ENCODE measurements at regions not wholly inside any gene's neighbourhood (a gene's known extent, or its start where the extent isn't known, plus 50 kb on each side); places are given as distances from the start of the nearest gene placed in this dataset.
A peak's percentile ranks its signal among the peaks of the same experiment; 100 is the strongest.

DNA sequence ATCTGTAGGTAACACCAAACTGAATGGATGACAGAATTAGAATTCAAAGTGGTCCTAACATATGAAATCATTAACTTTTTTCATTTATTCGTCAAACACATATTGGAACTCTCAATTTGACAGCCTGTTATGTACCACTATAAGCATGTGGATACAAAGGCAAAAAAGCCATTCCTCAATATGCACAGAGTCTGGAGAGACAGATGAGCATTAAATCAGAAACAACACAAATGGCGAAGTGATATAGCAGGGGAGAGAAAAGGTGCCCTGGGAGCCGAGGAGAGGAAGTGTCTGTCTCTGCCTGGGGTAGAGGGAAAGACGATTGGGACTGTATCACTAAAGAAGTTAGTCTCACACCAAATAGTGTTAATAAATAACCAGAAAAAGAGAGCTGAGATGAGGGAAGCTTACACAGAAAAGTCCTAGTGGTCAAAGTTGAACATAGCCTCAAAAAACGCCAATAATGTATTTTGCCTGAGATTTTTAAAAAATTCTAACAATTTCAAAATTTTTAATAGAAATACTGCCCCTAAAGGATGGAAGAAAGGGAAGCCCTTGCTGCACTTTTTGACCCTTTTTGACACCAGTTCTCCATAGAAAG, 417.5 kb downstream of the TUSC7 start:
- DNase-seq, result no peak

DNA sequence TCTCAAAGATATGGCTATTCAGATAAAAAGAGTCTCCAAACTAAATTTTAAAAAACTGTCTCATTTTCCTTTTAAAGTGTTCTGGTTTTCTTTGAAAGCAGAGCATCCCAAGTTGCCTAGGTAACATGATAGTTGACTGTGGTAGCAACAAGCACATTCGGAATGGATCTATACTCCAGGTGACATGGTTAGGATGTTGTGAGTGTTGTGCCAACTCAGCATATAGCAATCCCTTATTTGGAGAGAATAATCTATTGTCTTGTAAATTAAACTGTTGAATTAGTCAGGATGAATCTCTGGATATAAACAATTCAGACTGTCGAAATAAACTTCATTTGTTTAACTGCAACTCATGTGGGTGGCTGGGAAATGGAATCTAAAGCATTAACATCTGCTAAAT, 418.6 kb downstream of the TUSC7 start:
- no peak for DNase-seq

DNA sequence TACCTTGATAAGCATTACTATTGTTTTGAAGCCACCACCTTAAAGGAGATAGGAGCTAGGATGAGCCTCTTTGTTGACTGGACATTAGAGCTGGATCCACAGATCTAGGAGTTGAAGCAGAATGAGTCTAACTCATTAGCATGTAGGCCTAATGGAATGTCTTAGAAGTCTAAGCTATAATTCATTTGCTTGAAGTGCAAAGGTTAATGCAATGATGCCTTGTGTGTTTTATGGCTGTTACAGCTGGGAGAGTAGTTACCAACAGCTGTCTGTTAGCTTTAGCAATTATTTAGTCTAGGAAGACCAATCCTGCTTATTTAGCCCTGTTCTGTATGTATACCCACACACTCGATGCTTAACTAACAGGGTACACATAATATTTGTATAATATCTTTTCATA, 419.3 kb downstream of the TUSC7 start:
- peak; percentile 66 for DNase-seq

- no peak for DNase-seq
Observed at GRCh38 chr3:117129516-117129915, 419.9 kb downstream of the TUSC7 start.

DNA sequence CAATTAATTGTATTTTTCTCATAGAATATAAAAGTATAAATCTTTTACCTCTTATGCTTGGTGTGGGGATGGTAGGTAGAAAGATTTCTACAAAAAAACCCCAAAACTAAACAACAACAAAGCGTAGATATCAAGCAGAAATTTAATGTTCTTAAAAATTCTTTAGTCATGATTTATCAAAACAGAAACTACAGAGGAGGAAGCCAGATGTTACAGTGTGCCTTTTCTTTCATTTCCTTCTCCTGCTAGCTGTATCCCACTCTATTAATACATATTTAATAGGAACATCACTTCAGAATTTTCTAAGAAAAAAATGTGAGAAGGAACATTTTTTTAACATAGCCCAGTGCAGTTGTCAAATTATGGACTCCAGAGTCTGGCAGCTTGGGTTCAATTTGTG, 420.6 kb downstream of the TUSC7 start:
- DNase-seq, result no peak

DNA sequence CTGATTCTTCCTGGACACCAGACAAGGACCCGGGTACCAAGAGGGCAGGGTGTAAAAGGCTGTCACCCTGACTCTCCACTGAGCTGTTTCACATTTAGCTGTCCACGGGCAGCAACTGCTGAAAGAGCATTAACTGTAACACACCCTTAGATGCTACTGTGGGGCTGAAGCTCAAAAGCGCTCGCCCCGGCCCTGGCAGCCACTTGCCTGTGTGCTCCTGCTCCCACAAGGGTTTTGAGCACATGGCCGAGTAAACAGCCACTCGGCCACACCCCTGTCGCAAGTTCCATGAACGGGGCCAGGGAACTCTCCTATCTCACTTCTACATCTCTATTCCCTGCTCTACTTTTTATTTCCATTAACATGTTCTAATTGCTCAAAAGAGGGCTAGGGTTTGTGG, 421.7 kb downstream of the TUSC7 start:
- no peak for DNase-seq

DNA sequence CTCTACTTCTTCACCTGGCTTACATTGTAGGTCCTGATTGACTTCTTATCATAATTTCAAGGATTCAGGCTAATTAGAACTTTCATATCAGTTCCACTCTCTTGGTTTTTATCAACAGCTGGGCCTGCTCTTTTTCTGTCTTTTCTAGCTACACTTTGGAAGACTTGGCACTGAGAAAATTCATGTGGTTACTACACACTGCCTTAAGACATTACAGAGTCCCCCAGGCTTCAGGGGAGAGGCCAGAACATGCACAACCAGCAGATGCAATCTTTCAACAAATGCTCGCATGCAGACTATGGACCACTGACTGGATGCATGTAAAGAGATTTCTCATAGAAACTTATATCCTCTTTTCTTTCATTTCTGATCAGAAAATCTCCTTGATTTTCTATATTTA, 423.5 kb downstream of the TUSC7 start:
- peak; percentile 31 for DNase-seq

DNA sequence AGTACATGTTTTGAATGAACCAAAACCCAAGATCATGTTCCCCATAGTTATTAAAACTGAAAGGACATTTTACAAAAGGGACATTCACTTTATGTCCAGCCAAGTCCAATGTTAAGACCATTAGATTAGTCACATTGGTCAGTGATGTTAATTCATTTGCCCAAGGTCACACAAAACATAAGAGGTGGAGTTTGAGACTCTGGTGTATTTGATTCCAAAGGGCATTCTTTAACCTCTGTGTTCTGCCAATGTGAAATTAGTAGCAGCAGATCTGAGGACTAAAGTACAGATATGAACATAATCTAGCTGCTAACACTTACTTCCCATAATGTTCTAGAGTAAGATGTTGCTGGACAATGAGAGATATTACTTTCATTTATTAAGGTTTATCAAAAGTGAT, 425.6 kb downstream of the TUSC7 start:
- no peak for DNase-seq

DNA sequence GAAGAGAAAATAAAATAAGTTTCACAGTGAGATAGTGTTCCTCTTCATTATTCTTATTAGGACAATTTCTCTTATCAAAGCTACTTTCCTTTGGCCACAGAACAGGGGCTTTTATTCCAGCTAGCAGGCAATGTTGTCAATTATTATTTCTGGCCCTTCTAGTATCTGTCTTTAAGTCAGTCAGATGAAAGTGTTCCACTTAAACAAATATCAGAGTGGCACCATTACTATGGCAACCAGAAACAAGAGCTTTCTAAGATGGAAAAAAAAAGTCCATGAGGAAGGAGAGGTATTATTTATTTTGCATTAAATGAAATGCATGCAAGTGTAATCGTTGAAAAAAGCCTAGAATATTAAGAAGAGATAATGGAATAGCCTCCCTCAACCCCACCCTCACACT, 426.4 kb downstream of the TUSC7 start:
- no peak for DNase-seq

DNA sequence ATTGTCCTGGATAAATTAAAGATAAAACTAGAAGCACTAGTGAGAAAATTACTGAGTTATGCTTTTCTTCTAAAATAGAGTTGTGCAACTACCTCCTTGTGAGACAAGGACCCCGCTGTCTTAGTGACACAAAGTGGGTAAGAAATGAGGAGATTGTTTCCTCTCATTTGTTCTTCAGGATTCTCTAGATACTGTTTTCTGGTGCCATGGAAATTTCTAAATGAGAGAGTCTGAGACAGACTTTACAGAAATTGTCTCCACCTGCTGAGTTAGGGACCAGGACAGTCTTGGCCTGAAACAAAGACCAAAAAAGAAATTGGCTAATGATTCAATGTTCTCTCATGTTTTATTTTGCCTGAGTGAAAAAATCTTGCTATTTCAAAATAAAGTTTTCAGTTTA, 427.5 kb downstream of the TUSC7 start:
- no peak for DNase-seq

- DNase-seq, result no peak
Observed at GRCh38 chr3:117139681-117140080, 430.1 kb downstream of the TUSC7 start.

- DNase-seq, result no peak
Observed at GRCh38 chr3:117141812-117142211, 432.2 kb downstream of the TUSC7 start.

DNA sequence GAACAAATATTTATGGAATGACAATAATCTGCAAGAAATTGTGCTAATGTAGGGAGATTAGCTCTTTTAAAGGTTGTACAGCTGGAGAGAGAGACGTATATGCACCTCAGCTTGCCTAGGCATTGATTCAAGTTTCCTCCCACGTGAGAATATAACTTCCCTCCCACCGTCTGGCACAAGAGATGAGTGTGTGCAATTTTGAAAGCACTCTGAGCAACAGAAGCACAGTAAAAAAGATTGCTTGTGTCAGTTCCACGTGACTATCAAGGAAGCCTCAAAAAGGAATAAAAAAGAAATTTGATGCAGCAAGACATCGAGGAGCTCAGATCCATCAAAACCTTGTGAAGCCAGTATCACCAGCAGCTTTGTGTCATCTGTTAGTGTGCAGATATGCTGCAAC, 435.3 kb downstream of the TUSC7 start:
- DNase-seq, result no peak

DNA sequence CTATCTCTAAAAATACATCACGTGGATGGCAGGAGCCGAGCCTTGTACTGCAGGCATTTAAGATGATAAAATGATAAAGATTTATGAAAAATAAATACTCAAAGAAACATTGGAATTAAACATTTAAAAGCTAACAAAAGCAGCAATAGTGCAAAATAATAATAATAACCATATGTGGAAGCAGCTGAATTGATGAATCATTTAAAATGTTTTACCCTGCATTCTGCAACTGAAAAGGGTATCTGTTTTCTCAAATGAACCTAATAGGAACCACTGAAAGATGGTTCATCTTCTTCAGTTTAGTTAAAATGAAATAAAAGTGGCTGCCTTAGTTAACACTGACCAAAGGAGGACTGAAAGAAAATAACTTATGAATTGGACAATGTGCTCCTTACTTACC, 436.1 kb downstream of the TUSC7 start:
- no peak for DNase-seq

DNA sequence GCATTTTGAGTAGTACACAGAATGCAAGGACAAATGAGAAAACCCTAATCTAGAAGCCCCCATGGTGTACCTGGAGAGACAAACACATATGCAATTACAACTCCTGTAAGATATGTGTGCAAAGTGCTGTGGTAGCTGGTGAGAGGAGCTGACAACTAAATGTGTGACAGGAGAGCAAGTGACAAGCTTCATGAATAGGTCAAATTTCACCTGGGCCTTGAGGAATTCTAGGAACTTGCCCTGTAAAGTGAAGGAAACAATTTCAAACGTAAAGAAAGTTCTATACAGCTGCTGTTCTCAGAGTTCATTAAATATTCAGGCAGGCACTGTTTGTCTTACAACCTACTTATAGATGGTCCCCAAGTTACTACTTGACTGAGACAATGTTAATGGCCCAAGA, 437.0 kb downstream of the TUSC7 start:
- DNase-seq, result no peak

DNA sequence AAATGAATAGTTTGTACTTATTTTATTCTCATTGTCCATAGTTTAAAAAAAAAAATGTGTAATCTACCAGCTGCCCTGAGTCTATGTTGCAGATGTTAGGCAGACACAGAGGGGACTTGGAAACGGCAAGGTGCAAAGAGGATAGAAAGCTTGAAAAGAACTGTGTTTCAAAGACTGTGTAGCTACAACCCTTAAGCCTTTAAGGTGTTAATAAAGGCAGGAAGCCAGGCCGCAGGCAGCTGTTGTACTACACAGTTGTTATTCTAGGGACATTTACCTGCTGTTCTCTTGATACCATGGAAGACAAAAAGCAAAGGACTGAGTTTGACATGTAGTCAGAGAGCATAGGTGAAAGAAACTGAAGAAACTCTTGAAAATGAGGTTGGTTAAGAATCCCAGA, 440.0 kb downstream of the TUSC7 start:
- DNase-seq, result no peak

DNA sequence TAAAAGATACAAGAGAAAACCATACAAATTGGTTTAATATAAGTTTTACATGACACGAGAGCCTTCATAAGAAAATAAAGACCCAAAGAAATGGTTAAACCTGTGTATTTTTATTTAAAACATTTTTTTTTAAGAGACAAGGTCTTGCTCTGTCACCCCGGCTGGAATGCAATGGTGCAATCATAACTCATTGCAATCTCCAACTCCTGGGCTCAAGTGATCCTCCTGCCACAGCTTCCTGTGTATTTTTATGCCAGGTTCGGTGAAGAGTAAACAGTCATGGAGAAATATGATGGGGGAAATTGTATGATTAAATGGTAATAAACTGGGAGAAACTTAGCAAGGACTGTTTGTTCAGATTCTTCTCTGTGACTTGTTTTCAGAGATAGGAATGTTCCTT, 441.0 kb downstream of the TUSC7 start:
- DNase-seq, result no peak

DNA sequence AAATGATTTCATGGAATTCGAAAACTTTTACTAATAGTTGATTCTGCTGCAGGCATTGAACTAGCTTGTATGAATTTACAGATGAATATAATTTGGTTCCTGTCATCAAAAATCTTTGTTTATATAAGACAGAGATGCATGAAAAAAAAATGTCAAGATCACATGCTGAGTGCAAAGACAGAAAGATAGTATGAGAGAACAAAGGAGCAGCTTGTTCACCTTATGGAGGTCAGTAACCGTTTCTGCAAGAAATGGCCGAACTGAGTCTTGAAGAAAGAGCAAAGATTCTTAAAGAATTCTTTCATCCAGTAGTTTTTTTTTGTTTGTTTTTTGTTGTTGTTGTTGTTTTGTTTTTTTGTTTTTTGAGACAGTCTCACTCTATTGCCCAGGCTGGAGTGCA, 450.6 kb downstream of the TUSC7 start:
- no peak for DNase-seq

DNA sequence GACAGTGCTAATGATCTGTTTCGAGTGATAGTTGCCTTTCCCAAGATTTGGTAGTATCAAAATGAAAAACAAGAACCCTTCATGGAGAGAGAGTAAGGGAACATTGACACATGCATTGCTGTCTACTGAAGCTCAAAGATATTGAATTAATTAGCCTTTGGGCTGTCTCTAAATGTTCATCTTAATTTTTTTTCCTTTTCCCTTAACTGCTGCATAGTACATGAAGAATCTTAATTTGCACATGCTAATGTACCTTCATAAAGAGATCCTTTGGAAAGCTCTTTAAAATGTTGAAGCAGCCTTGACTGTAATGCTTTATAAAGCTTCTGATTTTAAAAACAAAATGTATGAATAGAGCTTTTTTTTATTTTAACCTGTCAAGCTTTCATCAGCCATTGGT, 452.2 kb downstream of the TUSC7 start:
- DNase-seq, result no peak

DNA sequence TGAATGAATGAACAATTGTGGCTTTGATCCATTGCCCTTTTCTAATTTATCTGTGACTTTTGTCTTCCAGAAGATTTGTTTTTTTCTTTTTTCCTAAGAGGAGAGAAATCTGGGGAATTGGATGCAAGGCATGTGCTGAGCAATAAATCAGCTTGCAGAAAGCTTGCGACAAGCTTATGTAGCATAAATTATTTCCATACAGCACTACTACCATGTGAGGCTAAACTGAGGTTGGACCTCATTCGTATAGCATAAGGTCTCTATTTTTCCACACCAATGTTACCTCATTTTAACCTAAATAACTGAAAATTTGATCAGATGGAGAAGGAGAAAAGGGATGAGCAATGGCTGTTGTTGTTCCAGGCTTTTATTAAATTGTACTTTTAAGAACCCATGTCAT, 455.6 kb downstream of the TUSC7 start:
- no peak for DNase-seq

- DNase-seq, result no peak
Observed at GRCh38 chr3:117165601-117166051, 456.0 kb downstream of the TUSC7 start.

GRCh38 chr3:117168896-117169295, 459.3 kb downstream of the TUSC7 start:
- DNase-seq, result no peak

DNA sequence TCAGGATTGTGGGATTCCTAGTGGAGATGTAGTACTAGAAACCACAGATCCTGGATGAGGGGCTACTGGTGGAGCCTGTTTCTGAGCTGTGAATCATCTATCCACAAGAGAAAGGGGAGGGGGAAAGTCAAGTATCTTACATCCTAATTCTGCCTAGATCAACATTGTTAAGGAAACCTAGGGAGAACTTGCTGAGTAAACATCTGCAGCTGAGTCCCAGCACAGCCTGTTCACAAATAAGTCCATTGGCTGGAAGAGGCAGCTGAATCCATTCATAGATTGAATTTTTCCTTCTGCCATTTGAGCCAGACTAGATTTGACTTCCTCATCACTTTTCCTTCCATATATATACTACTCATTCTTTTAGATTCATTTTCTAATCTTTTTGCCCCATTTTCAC, 460.5 kb downstream of the TUSC7 start:
- DNase-seq, result no peak

- DNase-seq, result no peak
Observed at GRCh38 chr3:117171124-117171523, 461.5 kb downstream of the TUSC7 start.

- DNase-seq, result peak; percentile 40
Observed at GRCh38 chr3:117172426-117172825, 462.8 kb downstream of the TUSC7 start.
